ENCODE measurements at regions not wholly inside any gene's neighbourhood (a gene's known extent, or its start where the extent isn't known, plus 50 kb on each side); places are given as distances from the start of the nearest gene placed in this dataset.
"Not testable (repeated sequence)": the region's sequence is repeated elsewhere in the genome, so short reads cannot be mapped to it uniquely, and the experiment has no call there.

- no peaks in the 10 kb centered on the region for H3K27me3 ChIP-seq (ENCODE audit: low read depth)
- ATAC-seq (no peak), DNase-seq (no peak)
- H3K4me3 ChIP-seq: peak overlapping the region; percentile 45
- no peaks in the 10 kb centered on the region for H3K9me3 ChIP-seq
- H3K4me1 ChIP-seq: peaks cover 23% of the 10 kb centered on the region
- peak overlapping the region; percentile 85 for H3K27ac ChIP-seq
- H3K36me3 ChIP-seq: no peaks in the 10 kb centered on the region
- TF ChIP-seq, protein P1, sequence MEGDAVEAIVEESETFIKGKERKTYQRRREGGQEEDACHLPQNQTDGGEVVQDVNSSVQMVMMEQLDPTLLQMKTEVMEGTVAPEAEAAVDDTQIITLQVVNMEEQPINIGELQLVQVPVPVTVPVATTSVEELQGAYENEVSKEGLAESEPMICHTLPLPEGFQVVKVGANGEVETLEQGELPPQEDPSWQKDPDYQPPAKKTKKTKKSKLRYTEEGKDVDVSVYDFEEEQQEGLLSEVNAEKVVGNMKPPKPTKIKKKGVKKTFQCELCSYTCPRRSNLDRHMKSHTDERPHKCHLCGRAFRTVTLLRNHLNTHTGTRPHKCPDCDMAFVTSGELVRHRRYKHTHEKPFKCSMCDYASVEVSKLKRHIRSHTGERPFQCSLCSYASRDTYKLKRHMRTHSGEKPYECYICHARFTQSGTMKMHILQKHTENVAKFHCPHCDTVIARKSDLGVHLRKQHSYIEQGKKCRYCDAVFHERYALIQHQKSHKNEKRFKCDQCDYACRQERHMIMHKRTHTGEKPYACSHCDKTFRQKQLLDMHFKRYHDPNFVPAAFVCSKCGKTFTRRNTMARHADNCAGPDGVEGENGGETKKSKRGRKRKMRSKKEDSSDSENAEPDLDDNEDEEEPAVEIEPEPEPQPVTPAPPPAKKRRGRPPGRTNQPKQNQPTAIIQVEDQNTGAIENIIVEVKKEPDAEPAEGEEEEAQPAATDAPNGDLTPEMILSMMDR (IDR thresholded peaks at IDR 0.05): no peak
- intact Hi-C loops (cut with DNase I): no loop called here
These were observed 140.2 kb upstream of the CARMIL1 start for GRCh38 chr6:25138934-25139415.

DNA sequence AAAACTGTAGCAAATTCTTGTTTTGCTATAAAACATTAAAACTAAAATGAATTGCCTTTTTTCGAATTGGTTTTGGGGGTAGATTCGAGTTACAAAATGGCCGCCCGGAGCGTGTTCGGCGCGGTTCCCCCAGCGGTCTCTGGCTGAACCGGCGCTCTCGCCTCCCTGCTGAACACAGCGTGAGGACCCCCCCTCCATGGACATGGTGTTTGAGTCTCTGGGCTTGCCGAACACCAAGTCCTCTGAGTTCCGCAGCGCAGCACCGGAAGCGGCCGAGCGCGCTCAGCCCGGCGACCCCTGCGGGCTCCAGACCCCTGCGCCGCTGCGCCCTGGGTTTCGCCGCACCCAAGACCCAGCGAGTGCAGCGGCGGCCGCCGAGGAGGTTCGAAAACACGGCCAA lies 139.6 kb upstream of the CARMIL1 start:
- peak in 1 of 2 donors; percentile 7 for ATAC-seq
- DNase-seq; H3K9me3 ChIP-seq; intact Hi-C loops (cut with DNase I); H3K36me3 ChIP-seq; H3K27me3 ChIP-seq (ENCODE audit: low read depth): not testable (repeated sequence)
- Histone ChIP-seq H3K4me1 (peaks cover 23% of the 10 kb centered on the region), H3K4me3 (peak overlapping the region; percentile 45), H3K27ac (peak overlapping the region; percentile 85)

- ATAC-seq (no peak), DNase-seq (no peak)
- no peak overlapping the region for H3K27ac ChIP-seq
- H3K36me3 ChIP-seq: no peaks in the 10 kb centered on the region
- peaks cover 11% of the 10 kb centered on the region for H3K4me1 ChIP-seq
- no peaks in the 10 kb centered on the region for H3K27me3 ChIP-seq (ENCODE audit: low read depth)
- TF ChIP-seq, protein P1 (IDR thresholded peaks at IDR 0.05): no peak
- intact Hi-C loops (cut with DNase I): no loop called here
- H3K4me3 ChIP-seq: no peak overlapping the region
- no peaks in the 10 kb centered on the region for H3K9me3 ChIP-seq
These were observed 136.7 kb upstream of the CARMIL1 start for GRCh38 chr6:25142506-25142905.

GRCh38 chr6:25144919-25145318 lies 134.3 kb upstream of the CARMIL1 start:
- no peak for DNase-seq
- H3K27ac ChIP-seq: no peak overlapping the region
- ATAC-seq: no peak
- H3K4me1 ChIP-seq: no peaks in the 10 kb centered on the region
- H3K36me3 ChIP-seq: no peaks in the 10 kb centered on the region
- H3K9me3 ChIP-seq: peaks cover 3% of the 10 kb centered on the region
- no peak overlapping the region for H3K4me3 ChIP-seq
- intact Hi-C loops (cut with DNase I): no loop called here
- TF ChIP-seq, protein P1 (IDR thresholded peaks at IDR 0.05): no peak
- H3K27me3 ChIP-seq (ENCODE audit: low read depth): no peaks in the 10 kb centered on the region

DNA sequence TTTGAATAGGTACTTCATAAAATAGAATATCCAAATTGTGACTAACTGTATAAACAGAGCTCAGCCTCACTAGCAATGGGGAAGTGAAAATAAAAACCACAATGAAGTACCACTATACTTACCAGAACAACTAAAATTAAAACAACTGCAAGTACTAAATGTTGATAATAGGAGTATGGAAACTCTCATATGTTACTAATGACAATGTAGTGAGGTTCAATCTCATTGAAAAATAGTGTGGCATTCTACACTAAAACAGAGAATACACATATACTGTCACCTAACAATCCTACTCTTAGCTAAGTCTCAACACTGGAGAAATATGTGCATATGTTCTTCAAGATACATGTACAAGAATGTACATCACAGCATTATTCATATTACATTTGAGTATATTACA lies 132.0 kb upstream of the CARMIL1 start:
- ATAC-seq: no peak
- no peak for DNase-seq
- H3K4me3 ChIP-seq: no peak overlapping the region
- no peaks in the 10 kb centered on the region for H3K4me1 ChIP-seq
- H3K9me3 ChIP-seq: peaks cover 3% of the 10 kb centered on the region
- intact Hi-C loops (cut with DNase I): no loop called here
- H3K27me3 ChIP-seq (ENCODE audit: low read depth): no peaks in the 10 kb centered on the region
- TF ChIP-seq, protein P1 (IDR thresholded peaks at IDR 0.05): no peak
- no peak overlapping the region for H3K27ac ChIP-seq
- no peaks in the 10 kb centered on the region for H3K36me3 ChIP-seq

- no peaks in the 10 kb centered on the region for H3K4me1 ChIP-seq
- intact Hi-C loops (cut with DNase I): no loop called here
- no peak overlapping the region for H3K27ac ChIP-seq
- H3K36me3 ChIP-seq: no peaks in the 10 kb centered on the region
- ATAC-seq (no peak), DNase-seq (no peak)
- TF ChIP-seq, protein P1 (IDR thresholded peaks at IDR 0.05): no peak
- H3K9me3 ChIP-seq: peaks cover 3% of the 10 kb centered on the region
- H3K27me3 ChIP-seq (ENCODE audit: low read depth): no peaks in the 10 kb centered on the region
- no peak overlapping the region for H3K4me3 ChIP-seq
These were observed 129.1 kb upstream of the CARMIL1 start for GRCh38 chr6:25150031-25150430.
